K562 (cell line): ENCODE measurements at regions not wholly inside any gene's neighbourhood (a gene's known extent, or its start where the extent isn't known, plus 50 kb on each side); places are given as distances from the start of the nearest gene placed in this dataset.

ENCODE experiments used
- ATAC-seq: fragments of 200-7000 bp; cut with Tn5 transposase; 3 replicates; pipeline ENCODE4 v1.9.1; 2020; ENCODE audit warnings: moderate library complexity
- BruUV-seq: library from RNA; stranded (reverse); fragments of 400-500 nt; replicated peaks from 2 replicates; lab custom pipeline; 2021; lab: Mats Ljungman, UMichigan
- CTCF ChIA-PET: fragments of 300-600 bp; formaldehyde crosslinking; extraction: SDS; loops from one replicate; lab custom pipeline; 2021; ENCODE audit warnings: low intra/inter-chr PET ratio; lab: Yijun Ruan, JAX
- POLR2A ChIA-PET: fragments of 300-600, 350-650 bp; sonication (Branson Sonifier 250); formaldehyde crosslinking; extraction: SDS; loops from one replicate; lab custom pipeline; 2021; ENCODE audit warnings: antibody characterized with exemption, inconsistent platforms; lab: Yijun Ruan, JAX
- DNase-seq, 4 experiments: peaks; one replicate each; pipeline versions ENCODE4 v3.0.0 to v3.0.0-alpha.2; 2011 to 2018; ENCODE audit warnings: low spot score in 3 of 4, mixed read lengths in 3 of 4; ENCODE audit errors: extremely low read depth in 1 of 4
- FAIRE-seq: peaks from 2 replicates; lab custom pipeline; 2011; peaks lifted over from hg19 to GRCh38; lab: Jason Lieb, UNC
- H2AFZ ChIP-seq: 2 replicates; pipeline ENCODE4 v1.6.0; 2011; ENCODE audit warnings: low read depth, low read length, control low read depth, inconsistent platforms
- H3K27ac ChIP-seq: fragments of 200-600 bp; 3 replicates; pipeline ENCODE4 v1.8.0; 2011; ENCODE audit warnings: low read depth, mild to moderate bottlenecking, control low read depth, inconsistent platforms, low read length, moderate library complexity, mixed read lengths; ENCODE audit errors: extremely low read depth
- H3K27me3 ChIP-seq, 2 experiments: fragments of 300-600 bp in 1 of 2; 2 replicates in 1 of 2; 3 replicates in 1 of 2; pipeline versions ENCODE4 v1.6.0 to v1.8.0; 2011; ENCODE audit warnings: inconsistent platforms in 2 of 2, low read length in 2 of 2, mild to moderate bottlenecking in 1 of 2, mixed read lengths in 1 of 2, moderate library complexity in 1 of 2; ENCODE audit not compliant: control insufficient read depth in 2 of 2, insufficient read depth in 2 of 2
- H3K36me3 ChIP-seq: fragments of 300-600 bp; 3 replicates; pipeline ENCODE4 v1.8.0; 2011; ENCODE audit warnings: mild to moderate bottlenecking, low read length, inconsistent platforms; ENCODE audit not compliant: control insufficient read depth, insufficient read depth
- H3K4me1 ChIP-seq, 2 experiments: fragments of 200-600 bp in 1 of 2; replicated peaks in 1 of 2; 2 replicates in 1 of 2; 3 replicates in 1 of 2; pipeline versions ENCODE4 v1.5.1 to v1.8.0; 2011; ENCODE audit warnings: inconsistent platforms in 2 of 2, low read length in 2 of 2, mild to moderate bottlenecking in 1 of 2, mixed read lengths in 1 of 2, moderate library complexity in 1 of 2; ENCODE audit not compliant: control insufficient read depth in 2 of 2, insufficient read depth in 2 of 2
- H3K4me2 ChIP-seq: 2 replicates; pipeline ENCODE4 v1.6.1; 2011; ENCODE audit warnings: low read length, control low read depth, inconsistent platforms, mixed read lengths; ENCODE audit not compliant: insufficient read depth
- H3K4me3 ChIP-seq: fragments of 200-600 bp; sonication (generic), shearing (Covaris generic); 2 replicates; pipeline ENCODE4 v1.5.1; 2016; ENCODE audit warnings: control low read depth, inconsistent platforms
- H3K79me2 ChIP-seq: fragments of 200-600 bp; 3 replicates; pipeline ENCODE4 v1.8.0; 2011; ENCODE audit warnings: low read length, inconsistent platforms; ENCODE audit not compliant: control insufficient read depth, insufficient read depth
- H3K9ac ChIP-seq, 2 experiments: 2 replicates each; pipeline versions ENCODE4 v1.6.0 to v1.6.1; 2011; ENCODE audit warnings: low read depth in 2 of 2, low read length in 2 of 2, control low read depth in 1 of 2, inconsistent platforms in 1 of 2, mild to moderate bottlenecking in 1 of 2, mixed read lengths in 1 of 2; ENCODE audit not compliant: insufficient read depth in 1 of 2
- H3K9me1 ChIP-seq: one replicate; pipeline ENCODE4 v1.6.0; 2011; ENCODE audit warnings: inconsistent platforms, mild to moderate bottlenecking, low read length, moderate library complexity; ENCODE audit not compliant: control insufficient read depth, insufficient read depth
- H3K9me3 ChIP-seq: replicated peaks from 2 replicates; pipeline ENCODE4 v1.5.1; 2011; ENCODE audit warnings: low read depth, low read length, inconsistent platforms; ENCODE audit not compliant: control insufficient read depth, insufficient read depth
- H4K20me1 ChIP-seq: replicated peaks from 2 replicates; pipeline ENCODE4 v1.6.1; 2011; ENCODE audit warnings: low read length, inconsistent platforms, mixed read lengths; ENCODE audit not compliant: control insufficient read depth, insufficient read depth
- ATF1 ChIP-seq, 2 experiments: fragments of 450-650 bp in 1 of 2; IDR thresholded peaks; 2 replicates each; pipeline ENCODE4 v1.6.1; 2016; ENCODE audit warnings: missing compliant biosample characterization in 1 of 2, missing genetic modification characterization in 1 of 2
- BCOR ChIP-seq: fragments of 450-650 bp; IDR thresholded peaks from 2 replicates; pipeline ENCODE4 v1.6.1; 2016
- GTF2E2 ChIP-seq: fragments of 200-800 bp; sonication (Bioruptor generic); IDR thresholded peaks from 2 replicates; pipeline ENCODE4 v1.6.1; 2016; ENCODE audit warnings: missing genetic modification characterization, missing compliant biosample characterization
- HDAC3 ChIP-seq: fragments of 450-650 bp; IDR thresholded peaks from 2 replicates; pipeline ENCODE4 v1.6.1; 2018; ENCODE audit warnings: borderline replicate concordance, mild to moderate bottlenecking, moderate library complexity; ENCODE audit not compliant: partially characterized antibody
- KDM1A ChIP-seq, 2 experiments: fragments of 450-650 bp; IDR thresholded peaks; 2 replicates each; pipeline ENCODE4 v1.6.1; 2016; ENCODE audit warnings: mild to moderate bottlenecking in 2 of 2
- MEIS2 ChIP-seq: fragments of 450-650 bp; IDR thresholded peaks from 2 replicates; pipeline ENCODE4 v1.6.1; 2014; ENCODE audit warnings: mild to moderate bottlenecking; ENCODE audit not compliant: partially characterized antibody
- NUFIP1 ChIP-seq: fragments of 450-650 bp; IDR thresholded peaks from 2 replicates; pipeline ENCODE4 v1.6.1; 2018; ENCODE audit not compliant: partially characterized antibody
- PTTG1 ChIP-seq: fragments of 450-650 bp; IDR thresholded peaks from 2 replicates; pipeline ENCODE4 v1.6.1; 2016; ENCODE audit warnings: low read depth, mild to moderate bottlenecking, missing genetic modification characterization, missing compliant biosample characterization
- RBM14 ChIP-seq: fragments of 200-400 bp; formaldehyde crosslinking; IDR thresholded peaks from 2 replicates; pipeline ENCODE4 v1.6.1; 2018; ENCODE audit warnings: low read depth, mild to moderate bottlenecking, low read length, moderate library complexity, borderline replicate concordance; ENCODE audit not compliant: insufficient read depth
- SMARCA5 ChIP-seq: fragments of 450-650 bp; IDR thresholded peaks from 2 replicates; pipeline ENCODE4 v1.6.1; 2016
- ZNF217 ChIP-seq: sonication (generic); formaldehyde crosslinking; IDR thresholded peaks from 2 replicates; pipeline ENCODE4 v1.8.0; 2022; ENCODE audit warnings: mild to moderate bottlenecking, missing genetic modification reagents
- ZNF3 ChIP-seq: fragments of 250-450 bp; sonication (Bioruptor Pico); IDR thresholded peaks from 2 replicates; pipeline ENCODE4 v1.5.0; 2021; ENCODE audit warnings: mild to moderate bottlenecking, moderate library complexity
- WGBS: fragments of 100-300 bp; shearing (Covaris generic); methylation state at CpG from one replicate; pipeline ENCODE4 v1.1.6; 2016; ENCODE audit warnings: low coverage, mixed read lengths; ENCODE audit not compliant: insufficient coverage; ENCODE audit errors: missing lambda C conversion rate; 5-methylcytosine and 5-hydroxymethylcytosine counted together
- in situ Hi-C: fragments of 300-500 bp; cut with MboI; formaldehyde crosslinking; loops from 4 replicates; pipeline ENCODE4 v1.15.0; 2018; ENCODE audit warnings: inconsistent platforms, mixed read lengths
- intact Hi-C: fragments of 100-400 bp; cut with micrococcal nuclease; formaldehyde crosslinking; loops from 2 replicates; pipeline ENCODE4 v1.14.2; 2022

- Histone ChIP-seq H3K9me3 (peaks cover 5% of the 10 kb centered on the region), H2AFZ (no peak overlapping the region), H4K20me1 (no peaks in the 10 kb centered on the region), H3K9ac (no peak overlapping the region), H3K4me1 (peaks cover 0 to 7% of the 10 kb centered on the region in 2 experiments; a peak in 3 of 5 replicates), H3K27ac (no peak overlapping the region), H3K79me2 (no peaks in the 10 kb centered on the region), H3K27me3 (peaks cover 14 to 53% of the 10 kb centered on the region in 2 experiments), H3K4me2 (no peak overlapping the region), H3K4me3 (no peak overlapping the region), H3K36me3 (no peaks in the 10 kb centered on the region), H3K9me1 (no peaks in the 10 kb centered on the region)
- in situ Hi-C loops: no loop called here
- FAIRE-seq (no peak), ATAC-seq (no peak), DNase-seq (no peak)
- intact Hi-C loops: no loop called here
- WGBS: 0% methylated on average over 2 of the region's 2 CpGs
- TF ChIP-seq ATF1 (CRISPR knock-in tag; IDR thresholded peaks at IDR 0.05) (no peak), ATF1 (tag; IDR thresholded peaks at IDR 0.05) (no peak), GTF2E2 (tag) (no peak), SMARCA5 (peak; percentile 71; the same call in 1 of the 2 replicates), ZNF217 (CRISPR knock-in tag) (no peak), BCOR (peak; percentile 83), KDM1A (IDR thresholded peaks at IDR 0.05) (0 out of 4 replicates have a peak, but pooled peaks of 1 of the 2 experiments have one; percentile 24)
- CTCF ChIA-PET: no interaction called here
- POLR2A ChIA-PET: no interaction called here
- no TSS peak for BruUV-seq
These were observed 159.9 kb downstream of the CD83 start for GRCh38 chr6:14277405-14277930.

GRCh38 chr6:14278006-14278405, 160.4 kb downstream of the CD83 start:
- no peak overlapping the region for H3K4me2 ChIP-seq
- no peaks in the 10 kb centered on the region for H3K36me3 ChIP-seq
- no peaks in the 10 kb centered on the region for H3K9me3 ChIP-seq
- H3K79me2 ChIP-seq: no peaks in the 10 kb centered on the region
- in situ Hi-C loops (no loop called here), intact Hi-C loops (no loop called here)
- H4K20me1 ChIP-seq: no peaks in the 10 kb centered on the region
- H3K9ac ChIP-seq: no peak overlapping the region
- H3K9me1 ChIP-seq: no peaks in the 10 kb centered on the region
- ATAC-seq (no peak), DNase-seq (no peak), FAIRE-seq (no peak)
- H3K4me1 ChIP-seq: peaks cover 0 to 7% of the 10 kb centered on the region in 2 experiments; a peak in 3 of 5 replicates
- H3K4me3 ChIP-seq: no peak overlapping the region
- BruUV-seq: no TSS peak
- 1% methylated on average over 5 of the region's 5 CpGs for WGBS
- POLR2A ChIA-PET: no interaction called here
- CTCF ChIA-PET: no interaction called here
- H3K27ac ChIP-seq: no peak overlapping the region
- H2AFZ ChIP-seq: no peak overlapping the region
- peaks cover 18 to 58% of the 10 kb centered on the region in 2 experiments for H3K27me3 ChIP-seq
- TF ChIP-seq MEIS2 (no peak), PTTG1 (tag) (no peak), ZNF3 (CRISPR knock-in tag) (no peak), RBM14 (no peak), NUFIP1 (no peak), HDAC3 (no peak)
